Fibroblast of skin of left quadriceps (primary cell): ENCODE measurements at regions not wholly inside any gene's neighbourhood (a gene's known extent, or its start where the extent isn't known, plus 50 kb on each side); places are given as distances from the start of the nearest gene placed in this dataset.
A peak's percentile ranks its signal among the peaks of the same experiment; 100 is the strongest.

Experiments used
- DNase-seq, 2 experiments: peaks; one replicate each; pipeline ENCODE4 v3.0.0-alpha.2; 2013; ENCODE audit warnings: low read depth in 2 of 2

DNA sequence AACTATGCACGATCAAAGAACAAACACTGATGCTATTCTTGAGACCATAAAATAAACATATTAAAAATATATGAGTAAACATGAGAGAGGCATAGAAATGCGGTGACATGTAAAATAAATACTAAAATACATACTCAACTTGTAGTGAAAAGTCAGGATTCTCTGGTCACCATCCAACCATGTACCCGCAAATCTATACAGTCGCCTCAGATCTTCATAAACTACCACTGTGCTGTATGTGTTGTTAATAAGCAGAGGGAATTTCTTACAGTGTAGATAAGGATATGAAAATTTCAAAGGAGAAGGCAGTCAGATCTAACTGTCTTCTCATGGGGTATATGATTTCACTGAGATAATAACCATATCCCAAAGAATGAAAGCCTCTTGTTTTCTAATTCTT is 67.8 kb upstream of the FAM47B start:
- DNase-seq = no peak

DNA sequence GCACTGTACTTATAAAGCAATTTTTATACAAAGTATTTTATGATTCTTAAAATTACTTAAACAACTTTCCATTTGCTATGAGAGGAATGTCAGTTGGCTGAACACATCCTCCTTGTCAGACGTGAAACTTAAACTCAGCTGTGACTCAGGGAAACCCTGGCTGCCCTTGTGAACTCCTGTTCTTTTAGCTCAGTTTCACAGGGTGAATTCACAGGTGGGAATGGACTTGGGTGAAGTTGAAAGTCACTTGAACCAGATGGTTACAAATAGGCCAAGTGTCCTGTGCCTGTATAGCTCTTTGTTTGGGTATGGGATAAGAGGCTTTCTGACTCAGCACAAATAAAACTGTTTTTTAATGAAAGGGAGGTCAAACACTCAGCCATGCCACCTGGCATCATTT is 67.4 kb upstream of the FAM47B start:
- DNase-seq = no peak

DNA sequence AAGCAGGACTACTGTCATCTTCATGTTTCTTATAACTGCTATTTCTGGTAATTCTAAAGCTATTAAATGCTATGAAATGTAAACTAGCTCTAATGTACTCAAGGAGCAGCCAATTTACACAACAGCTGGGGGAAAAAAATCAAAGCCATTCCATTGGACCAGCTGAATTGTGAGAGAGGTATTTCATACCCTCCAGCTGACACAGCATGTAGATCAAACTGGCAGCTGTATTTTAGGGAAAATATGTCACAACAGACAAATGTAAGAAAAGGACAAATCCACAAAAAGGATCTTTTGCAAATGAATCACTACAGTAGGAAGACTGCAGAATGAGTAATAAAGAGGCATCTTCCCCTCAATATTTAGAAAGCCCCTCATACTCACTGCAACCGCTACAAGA is 65.2 kb upstream of the FAM47B start:
- peak in 1 of 2 experiments; percentile 53 for DNase-seq

DNA sequence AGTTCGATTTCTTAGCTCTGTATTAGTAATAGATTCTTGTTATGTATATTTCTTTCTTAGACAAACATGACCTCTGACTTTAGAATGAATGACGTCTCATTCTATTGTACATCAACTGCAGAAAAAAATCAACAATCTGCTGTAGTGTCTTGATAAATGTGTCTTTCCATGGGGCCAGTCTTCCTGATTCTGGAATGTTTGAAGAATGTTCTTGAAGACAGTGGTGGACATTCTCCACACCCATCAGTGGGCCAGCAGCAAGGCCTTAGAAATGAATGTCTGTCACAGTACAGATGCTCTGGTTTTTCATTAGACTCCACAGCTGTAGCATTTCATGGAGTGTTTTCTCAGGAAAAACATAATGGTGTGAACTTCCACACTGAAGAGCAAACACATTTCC is 63.2 kb upstream of the FAM47B start:
- no peak for DNase-seq

DNA sequence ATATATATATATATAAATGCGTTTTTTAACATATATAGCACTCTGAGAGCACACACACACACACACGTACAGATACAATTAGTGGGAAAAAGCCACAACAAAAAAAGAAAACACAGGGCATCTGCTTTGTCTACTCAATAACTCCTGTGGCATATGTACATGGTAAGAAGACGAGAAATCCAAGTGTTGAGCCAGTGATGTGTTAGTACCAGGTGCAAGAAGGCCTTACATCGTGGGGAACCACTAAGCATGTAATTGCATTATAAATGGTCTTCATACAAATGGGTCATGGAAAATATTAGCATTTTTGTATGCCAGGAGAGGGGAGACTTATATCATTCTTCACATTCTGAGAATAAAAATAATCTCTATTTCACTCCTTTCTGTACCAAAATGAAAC is 62.7 kb upstream of the FAM47B start:
- DNase-seq = no peak

DNA sequence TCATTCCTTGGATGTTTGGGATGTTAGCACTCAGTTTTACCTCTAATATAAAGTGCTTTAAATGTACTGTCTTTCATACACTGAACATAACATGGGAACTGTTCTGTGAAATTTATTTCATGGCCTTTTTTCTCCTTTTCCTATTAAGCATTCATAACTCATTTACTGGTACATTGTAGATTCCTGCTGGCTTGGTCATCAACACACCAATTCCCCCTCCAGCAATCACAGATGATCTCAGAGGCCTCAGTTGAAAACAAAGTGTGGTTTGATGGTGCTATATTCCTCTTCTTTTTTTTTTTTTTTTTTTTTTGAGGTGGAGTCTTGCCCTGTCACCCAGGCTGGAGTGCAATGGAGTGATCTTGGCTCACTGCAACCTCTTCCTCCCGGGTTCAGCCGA is 61.9 kb upstream of the FAM47B start:
- DNase-seq = peak; percentile 58 to 64

DNA sequence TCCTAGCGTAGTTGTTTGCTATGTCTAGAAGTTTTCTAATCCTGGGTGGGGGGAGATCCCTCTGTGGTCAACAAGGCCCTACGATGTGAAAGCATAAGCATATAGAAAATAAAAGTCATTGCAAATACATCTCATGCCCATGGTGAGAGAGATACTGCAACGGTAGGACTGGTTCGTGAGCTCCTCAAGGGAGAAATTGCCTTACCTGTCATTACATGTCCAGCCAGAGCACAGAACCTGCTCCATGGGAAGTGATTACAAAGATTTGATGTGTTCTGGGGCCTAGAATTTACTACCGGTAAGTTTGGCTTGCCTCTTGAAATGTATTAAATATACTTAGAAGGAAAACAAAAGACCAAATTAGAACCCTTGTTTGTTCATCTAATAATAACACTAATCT is 60.9 kb upstream of the FAM47B start:
- no peak for DNase-seq

DNA sequence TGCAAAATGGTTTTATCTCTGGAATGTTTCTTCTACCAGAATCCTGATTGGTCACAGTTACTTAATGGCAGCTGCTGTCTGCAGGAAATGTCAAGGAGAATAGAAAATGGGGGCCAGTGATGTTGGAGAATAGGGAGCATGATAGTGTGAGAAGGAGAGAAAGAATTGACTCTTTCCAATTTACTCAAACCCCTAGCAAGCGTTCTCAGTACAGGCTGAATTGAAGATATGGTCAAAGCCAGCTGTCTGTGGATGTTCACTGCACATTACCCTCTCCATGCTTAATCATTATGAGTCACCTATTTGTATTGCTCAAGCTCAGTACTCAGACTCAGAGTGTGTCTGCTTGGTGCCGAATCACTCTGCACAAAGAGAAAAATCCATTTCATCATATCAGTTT is 57.8 kb upstream of the FAM47B start:
- peak in 1 of 2 experiments; percentile 65 for DNase-seq

DNA sequence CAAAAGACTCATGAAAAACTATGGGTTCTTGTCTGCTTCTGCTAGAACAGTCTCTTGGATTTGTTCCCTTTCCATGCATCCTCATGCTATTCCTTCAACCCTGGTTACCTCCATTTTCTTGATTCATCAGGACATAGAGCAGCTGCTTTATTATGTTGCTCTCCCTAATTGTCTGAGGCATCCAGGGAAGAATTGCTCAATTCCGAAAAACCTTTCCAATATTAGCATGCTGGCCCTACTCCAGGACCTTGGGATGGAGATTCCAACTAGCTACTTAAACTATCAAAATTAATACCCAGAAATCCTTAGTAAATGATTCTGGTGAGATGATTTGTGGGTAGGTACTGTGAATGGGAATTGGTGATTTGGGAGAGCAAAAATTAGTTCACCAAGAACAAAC is 56.6 kb upstream of the FAM47B start:
- no peak for DNase-seq

DNA sequence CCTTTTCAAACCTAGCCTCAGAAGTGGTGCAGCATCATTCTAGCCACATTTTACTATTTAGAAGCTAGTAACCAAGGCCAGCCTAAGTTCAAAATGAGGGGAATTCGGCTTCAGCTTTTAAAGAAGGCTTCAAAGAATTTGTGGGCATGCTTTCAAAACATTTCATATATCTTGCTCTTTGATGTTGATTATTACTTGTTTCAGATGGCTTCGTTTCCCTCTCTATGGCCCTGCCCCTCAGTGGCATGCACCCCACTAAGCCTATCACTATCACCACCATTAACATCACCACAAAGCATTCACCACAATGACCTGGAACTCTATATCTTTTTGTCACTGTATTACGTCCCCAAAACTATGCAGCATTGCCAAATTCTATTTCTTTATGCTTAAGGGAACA is 51.2 kb upstream of the FAM47B start:
- DNase-seq = no peak
